HG02798 (cell line): ENCODE measurements at regions not wholly inside any gene's neighbourhood (a gene's known extent, or its start where the extent isn't known, plus 50 kb on each side); places are given as distances from the start of the nearest gene placed in this dataset.
"Not testable (repeated sequence)": the region's sequence is repeated elsewhere in the genome, so short reads cannot be mapped to it uniquely, and the experiment has no call there.

Experiments
- ATAC-seq: cut with Tn5 transposase; IDR thresholded peaks from one replicate; pipeline ENCODE4 v1.9.1; 2021; ENCODE audit warnings: mild to moderate bottlenecking; ENCODE audit not compliant: unreplicated experiment, poor library complexity

- ATAC-seq: no peak
Observed at GRCh38 chr2:84373391-84373790, 85.7 kb downstream of the SUCLG1 start.

- ATAC-seq: no peak
Observed at GRCh38 chr2:84362541-84362940, 96.5 kb downstream of the SUCLG1 start.

DNA sequence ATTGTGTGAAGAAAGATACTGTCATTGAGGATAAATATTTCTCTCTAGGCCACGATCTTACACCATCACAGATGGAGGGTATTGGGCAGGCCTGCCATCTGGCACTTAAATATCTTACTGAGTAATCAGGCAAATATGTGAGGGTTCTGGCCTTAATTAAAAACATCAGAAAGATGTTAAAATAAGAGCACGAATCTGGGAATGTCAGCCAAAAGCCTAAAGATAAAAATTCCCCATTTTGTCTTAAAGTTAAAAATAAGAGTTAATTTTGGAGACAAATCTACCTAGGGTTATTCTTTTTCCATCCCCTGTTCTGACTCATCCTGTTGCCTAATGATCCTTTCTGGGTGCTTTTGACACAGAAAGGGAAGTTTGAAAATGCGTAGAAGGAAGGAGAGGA, 121.0 kb downstream of the SUCLG1 start:
- no peak for ATAC-seq

DNA sequence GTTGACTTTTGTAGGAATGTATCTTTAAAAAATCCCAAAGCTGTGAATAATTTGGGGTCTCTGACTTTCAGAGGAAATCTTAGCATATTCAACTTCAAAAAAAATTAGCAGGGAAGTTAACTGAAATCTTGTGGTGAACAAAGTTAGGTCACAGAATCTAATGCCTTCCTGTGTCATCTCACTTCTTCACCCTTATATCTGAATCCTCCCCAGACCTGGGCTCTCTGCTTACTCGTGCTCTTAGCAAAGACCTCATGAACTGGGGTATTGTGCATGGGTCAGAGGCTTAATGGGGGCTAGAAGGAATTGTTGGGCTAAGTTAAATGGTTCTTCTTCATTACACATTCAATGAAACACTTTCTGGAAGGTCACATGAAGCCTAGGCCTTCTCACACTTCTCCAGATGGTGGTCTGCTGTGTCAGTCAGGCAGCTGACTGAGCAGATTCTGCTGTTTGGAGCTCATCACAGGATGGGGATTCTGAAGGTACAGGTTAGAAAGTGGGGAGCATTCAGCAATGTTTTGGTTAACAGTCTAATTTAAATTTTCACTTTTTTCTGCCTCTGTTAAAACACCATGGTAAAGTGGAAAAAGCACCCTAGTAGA, 131.3 kb downstream of the SUCLG1 start:
- no peak for ATAC-seq

DNA sequence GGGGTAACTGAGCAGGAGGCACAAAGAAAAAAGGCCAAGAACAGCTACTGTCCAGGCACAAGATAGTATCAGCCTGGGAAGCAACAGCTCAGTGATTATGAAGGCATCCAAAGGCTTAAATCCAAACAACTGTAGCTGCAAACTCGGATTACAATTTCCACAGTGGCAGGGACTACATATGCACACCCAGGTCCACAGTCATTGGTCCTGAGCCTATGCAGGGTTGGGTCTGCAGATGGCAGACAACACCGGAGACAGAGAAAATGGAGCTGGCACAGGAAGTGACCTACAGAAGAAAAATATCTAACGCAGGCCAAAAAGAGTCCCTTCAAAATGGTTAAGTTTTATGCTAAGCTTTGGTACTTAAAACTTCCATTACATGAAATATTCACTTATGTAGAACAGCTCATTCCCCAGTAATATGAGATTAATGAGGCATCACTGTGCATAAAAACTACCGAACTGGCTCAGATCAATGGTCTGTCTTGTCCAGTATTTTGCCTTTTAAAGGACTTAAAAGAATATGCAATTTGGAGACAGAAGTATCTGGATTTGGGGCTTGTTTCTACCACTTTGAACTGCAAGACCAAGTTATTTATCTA, 132.1 kb downstream of the SUCLG1 start:
- no peak for ATAC-seq

GRCh38 chr2:84323890-84324289, 135.2 kb downstream of the SUCLG1 start:
- no peak for ATAC-seq

GRCh38 chr2:84320940-84321339, 138.1 kb downstream of the SUCLG1 start:
- no peak for ATAC-seq

DNA sequence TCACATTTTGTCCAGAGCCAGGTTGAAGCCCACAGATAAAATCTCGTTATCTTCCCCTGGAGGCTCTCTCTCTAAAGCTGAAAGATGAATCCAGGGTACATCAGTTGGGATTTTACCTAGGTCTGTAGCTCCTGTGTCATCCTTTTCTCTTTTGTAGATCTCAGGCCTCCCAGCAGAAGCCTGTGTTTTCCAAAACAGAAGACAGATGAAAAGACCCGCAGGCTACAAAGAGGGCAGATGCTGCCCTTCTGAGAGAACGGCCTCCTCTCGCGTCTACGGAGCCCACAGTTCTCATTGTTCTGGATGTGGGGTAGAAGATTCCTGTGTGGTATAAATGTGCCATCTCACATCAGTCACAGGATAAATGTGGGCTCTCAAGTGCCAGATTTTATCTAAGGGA, 139.5 kb downstream of the SUCLG1 start:
- ATAC-seq: no peak

DNA sequence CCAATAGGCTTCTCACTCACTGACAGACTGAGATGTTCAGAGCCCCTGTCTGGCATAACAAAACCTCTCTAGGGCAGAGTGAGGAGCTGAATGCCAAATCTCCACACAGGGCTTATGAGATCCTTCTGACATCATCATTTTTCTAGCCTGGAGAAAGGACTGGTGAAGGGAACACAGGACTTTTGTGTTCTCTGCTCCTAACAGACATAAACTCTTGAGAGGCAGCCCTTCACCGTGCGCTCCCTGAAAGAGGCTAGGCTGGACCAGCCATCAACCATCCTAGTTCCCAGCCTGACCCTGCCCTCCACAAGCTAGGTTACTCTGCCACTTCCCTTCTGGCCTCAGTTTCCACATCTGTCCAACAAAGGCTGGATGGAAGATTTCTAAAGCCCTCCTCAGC, 141.9 kb downstream of the SUCLG1 start:
- no peak for ATAC-seq

- peak; percentile 97 for ATAC-seq
Observed at GRCh38 chr2:84314901-84315330, 144.2 kb downstream of the SUCLG1 start.

GRCh38 chr2:84314250-84314649, 144.8 kb downstream of the SUCLG1 start:
- ATAC-seq: no peak

DNA sequence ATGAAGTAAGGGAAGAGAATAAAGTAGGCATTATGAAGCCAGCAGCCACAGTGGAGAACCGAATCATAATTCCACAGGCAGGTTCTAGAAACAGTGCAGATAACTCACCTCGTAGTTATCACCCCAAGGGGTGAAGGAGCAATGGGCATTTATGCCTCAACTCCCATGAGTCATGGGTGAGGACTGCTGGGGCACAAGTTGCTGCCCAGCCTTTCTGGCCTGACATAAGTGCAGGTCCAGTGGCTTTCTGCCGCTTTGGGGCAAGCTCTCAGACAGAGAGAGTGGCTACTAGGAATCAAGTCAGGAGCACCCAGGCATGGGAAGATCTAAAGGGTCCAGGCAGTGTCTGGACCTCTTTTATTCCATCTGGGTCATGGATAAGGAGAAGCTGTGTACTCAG, 149.8 kb downstream of the SUCLG1 start:
- no peak for ATAC-seq

DNA sequence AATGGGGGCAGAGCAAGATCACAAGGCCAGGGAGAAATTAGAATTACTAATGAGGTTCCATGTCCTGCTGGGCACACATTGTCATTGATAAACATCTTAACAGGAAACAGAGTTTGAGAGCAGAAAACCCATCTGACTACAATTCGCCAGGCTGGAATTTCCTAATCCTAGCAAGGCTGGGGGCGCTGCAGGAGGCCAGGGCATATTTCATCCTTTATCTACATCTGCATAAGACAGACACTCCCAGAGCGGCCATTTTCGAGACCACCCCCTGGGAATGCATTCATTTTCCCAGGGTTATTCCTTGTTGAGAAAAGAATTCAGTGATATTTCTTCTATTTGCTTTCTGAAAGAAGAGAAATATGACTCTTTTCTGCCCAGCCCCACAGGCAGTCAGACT, 152.7 kb downstream of the SUCLG1 start:
- no peak for ATAC-seq

GRCh38 chr2:84302513-84303412, 156.3 kb downstream of the SUCLG1 start:
- ATAC-seq: peak; percentile 98

GRCh38 chr2:84301717-84302116, 157.4 kb downstream of the SUCLG1 start:
- no peak for ATAC-seq

GRCh38 chr2:84300696-84301029, 158.4 kb downstream of the SUCLG1 start:
- no peak for ATAC-seq

DNA sequence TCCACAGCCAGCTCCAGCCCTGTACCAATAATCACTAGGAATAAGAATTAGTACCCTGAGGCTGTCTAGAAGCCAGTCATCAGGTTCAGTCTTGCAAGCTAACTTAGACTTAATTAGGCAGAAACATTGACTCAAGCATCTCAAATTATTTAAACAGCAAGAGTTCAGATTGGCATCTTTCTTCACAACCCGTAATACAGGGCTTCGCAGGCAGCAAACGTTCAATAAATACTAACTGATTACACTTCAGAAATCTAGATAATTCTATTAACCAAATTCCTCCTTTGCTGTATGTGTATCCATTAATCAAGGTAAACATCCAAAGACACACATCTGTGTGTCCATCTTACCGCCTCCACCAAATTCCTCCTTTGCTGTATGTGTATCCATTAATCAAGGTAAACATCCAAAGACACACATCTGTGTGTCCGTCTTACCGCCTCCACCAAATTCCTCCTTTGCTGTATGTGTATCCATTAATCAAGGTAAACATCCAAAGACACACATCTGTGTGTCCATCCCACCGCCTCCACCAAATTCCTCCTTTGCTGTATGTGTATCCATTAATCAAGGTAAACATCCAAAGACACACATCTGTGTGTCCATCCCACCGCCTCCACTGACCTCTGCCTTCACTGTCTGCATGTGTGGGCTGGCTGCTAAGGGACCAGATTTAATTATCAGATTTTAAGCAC, 158.9 kb downstream of the SUCLG1 start:
- not testable (repeated sequence) for ATAC-seq

GRCh38 chr2:84299211-84299775, 159.8 kb downstream of the SUCLG1 start:
- ATAC-seq: no peak

DNA sequence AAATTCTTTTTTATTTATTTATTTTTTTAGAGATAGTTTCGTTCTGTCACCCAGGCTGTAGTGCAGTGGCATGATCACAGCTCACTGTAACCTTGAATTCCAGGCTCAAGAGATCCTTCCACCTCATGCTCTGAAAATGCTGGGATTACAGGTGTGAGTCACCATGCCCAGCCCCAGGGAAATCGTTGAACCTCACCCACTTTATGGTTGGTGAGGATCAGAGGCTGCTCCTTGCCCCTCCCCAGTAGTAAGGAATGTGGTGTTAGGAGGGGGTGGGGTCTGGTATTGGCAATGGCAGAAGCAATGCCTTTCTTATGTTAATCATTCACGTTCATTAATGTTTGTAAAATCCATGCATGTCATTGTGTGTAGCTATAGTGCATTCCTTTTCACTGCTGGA, 161.9 kb downstream of the SUCLG1 start:
- no peak for ATAC-seq

GRCh38 chr2:84293791-84294380, 165.2 kb downstream of the SUCLG1 start:
- ATAC-seq: no peak
